Esophagus muscularis mucosa (tissue), 4 donors: ENCODE measurements at regions not wholly inside any gene's neighbourhood (a gene's known extent, or its start where the extent isn't known, plus 50 kb on each side); places are given as distances from the start of the nearest gene placed in this dataset.

Source experiments
- DNase-seq: peaks from one replicate; pipeline ENCODE4 v3.0.0-alpha.2; 2017; ENCODE audit errors: extremely low spot score
- H3K27ac ChIP-seq, 4 donors: fragments of 200-600 bp; sonication (generic); replicated peaks in 1 of 4; 1 replicate in 3 of 4; 2 replicates in 1 of 4; pipeline ENCODE4 v1.5.1; 2016 to 2019; ENCODE audit warnings: mild to moderate bottlenecking in 1 of 4
- H3K27me3 ChIP-seq, 4 donors: fragments of 200-600 bp; sonication (generic); one replicate each; pipeline versions ENCODE4 v1.5.1 to v1.6.0; 2016 to 2019
- H3K36me3 ChIP-seq, 4 donors: fragments of 200-600 bp; sonication (generic); one replicate each; pipeline ENCODE4 v1.5.1; 2016 to 2019
- H3K4me1 ChIP-seq, 4 donors: fragments of 200-600 bp; sonication (generic); one replicate each; pipeline ENCODE4 v1.5.1; 2016 to 2019
- H3K4me3 ChIP-seq, 4 donors: fragments of 200-600 bp; sonication (generic); 1 replicate in 2 of 4; 2 replicates in 2 of 4; pipeline ENCODE4 v1.5.1; 2016 to 2019; ENCODE audit warnings: mild to moderate bottlenecking in 4 of 4, moderate library complexity in 1 of 4
- H3K9me3 ChIP-seq, 4 donors: fragments of 200-600 bp; sonication (generic); 1 replicate in 3 of 4; 2 replicates in 1 of 4; pipeline ENCODE4 v1.5.1; 2016 to 2019
- CTCF ChIP-seq, 3 experiments: fragments of 200-600 bp in 2 of 3; fragments of 450-650 bp in 1 of 3; sonication (generic) in 2 of 3; IDR thresholded peaks; one replicate each; pipeline ENCODE4 v1.5.1; 2017 to 2019; ENCODE audit warnings: antibody characterized with exemption in 3 of 3, mild to moderate bottlenecking in 2 of 3, moderate library complexity in 1 of 3
- EP300 ChIP-seq: sonication (generic); formaldehyde crosslinking; IDR thresholded peaks from one replicate; pipeline ENCODE4 v1.6.1; 2017; ENCODE audit warnings: antibody characterized with exemption
- POLR2A ChIP-seq: fragments of 450-650 bp; IDR thresholded peaks from one replicate; pipeline ENCODE4 v1.6.1; 2017; ENCODE audit warnings: antibody characterized with exemption, moderate library complexity, mild to moderate bottlenecking, low read depth
- POLR2AphosphoS5 ChIP-seq, 2 donors: sonication (generic); formaldehyde crosslinking; IDR thresholded peaks; one replicate each; pipeline ENCODE4 v1.6.1; 2017; ENCODE audit warnings: antibody characterized with exemption in 2 of 2
- WGBS: methylation state at CpG from one replicate; pipeline ENCODE4 v1.1.5; 2018; 5-methylcytosine and 5-hydroxymethylcytosine counted together
- intact Hi-C: fragments of 100-400 bp; cut with DNase I; formaldehyde crosslinking; loops from one replicate; pipeline ENCODE4 v1.15.1; 2023

DNA sequence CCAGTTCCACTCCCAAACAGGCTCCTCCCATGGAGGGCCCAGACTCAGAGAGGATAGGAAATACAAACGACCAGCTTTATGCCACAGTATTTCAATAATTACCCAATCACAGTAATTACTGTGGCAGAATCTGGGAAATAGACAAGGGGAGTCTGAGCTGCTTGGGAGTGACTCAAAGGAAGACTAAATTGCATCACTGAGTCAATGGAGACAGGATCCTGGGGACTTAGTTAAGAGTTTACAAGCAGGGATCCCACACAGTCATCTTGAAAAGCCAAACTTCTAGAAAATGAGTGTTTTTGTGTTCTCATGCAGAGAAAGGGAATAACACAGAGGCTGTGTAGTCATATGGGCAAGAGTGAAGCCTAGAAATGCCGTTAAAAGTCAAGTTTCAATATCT lies 1142.1 kb downstream of the CNTNAP5 start:
- H3K27me3 ChIP-seq, result no peaks in the 10 kb centered on the region
- WGBS, result 74% methylated on average over 2 of the region's 2 CpGs
- TF ChIP-seq POLR2A, result no peak
- TF ChIP-seq POLR2AphosphoS5 (IDR thresholded peaks at IDR 0.05), result no peak
- no peak for TF ChIP-seq CTCF (IDR thresholded peaks at IDR 0.05)
- TF ChIP-seq EP300, result no peak
- intact Hi-C loops, result no loop called here
- H3K27ac ChIP-seq, result no peak overlapping the region
- H3K9me3 ChIP-seq, result no peaks in the 10 kb centered on the region
- H3K4me3 ChIP-seq, result no peak overlapping the region
- H3K4me1 ChIP-seq, result no peaks in the 10 kb centered on the region
- no peak for DNase-seq
- no peaks in the 10 kb centered on the region for H3K36me3 ChIP-seq

DNA sequence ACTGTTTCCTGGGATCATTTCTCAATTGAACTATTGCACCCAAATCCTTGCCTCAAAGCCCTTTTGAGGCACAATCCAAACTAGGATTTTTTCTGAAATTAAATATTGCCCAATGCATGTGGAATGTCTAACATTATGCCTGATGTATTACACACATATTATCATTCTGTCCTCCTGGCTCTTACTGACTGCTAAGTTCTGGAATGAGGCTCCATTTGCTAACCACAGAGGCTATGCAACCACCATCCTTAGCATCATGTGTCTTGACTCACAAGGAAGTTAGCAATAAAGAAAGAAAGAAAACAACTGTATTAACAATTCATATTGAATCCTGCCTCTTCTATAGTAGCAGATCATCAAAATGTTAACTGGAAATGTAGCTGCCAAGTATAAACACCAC lies 1142.7 kb downstream of the CNTNAP5 start:
- Histone ChIP-seq H3K4me3 (no peak overlapping the region), H3K9me3 (no peaks in the 10 kb centered on the region), H3K4me1 (no peaks in the 10 kb centered on the region), H3K27me3 (no peaks in the 10 kb centered on the region), H3K27ac (no peak overlapping the region), H3K36me3 (no peaks in the 10 kb centered on the region)
- intact Hi-C loops, result no loop called here
- TF ChIP-seq POLR2AphosphoS5 (IDR thresholded peaks at IDR 0.05) (no peak), EP300 (no peak), POLR2A (no peak), CTCF (IDR thresholded peaks at IDR 0.05) (no peak)
- DNase-seq, result no peak

DNA sequence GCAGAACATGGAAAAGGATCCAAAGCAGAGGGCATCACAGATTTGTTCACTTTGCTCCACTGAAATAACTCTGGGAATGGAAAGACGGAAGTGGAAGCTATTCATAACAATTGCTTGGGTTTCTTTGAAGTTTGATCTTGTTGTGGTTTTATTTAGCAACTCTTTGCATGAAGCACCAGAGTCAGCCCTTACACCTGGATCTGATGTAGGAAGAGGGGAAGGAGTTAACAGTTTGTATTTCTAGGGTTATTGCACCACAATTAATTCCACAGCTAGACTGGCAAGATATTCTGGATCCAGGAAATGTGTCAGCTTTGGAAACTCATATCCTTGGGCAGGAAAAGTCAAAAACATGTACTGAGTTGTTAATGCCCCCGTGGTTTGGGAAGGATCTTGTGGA lies 1143.4 kb downstream of the CNTNAP5 start:
- no peaks in the 10 kb centered on the region for H3K36me3 ChIP-seq
- H3K27ac ChIP-seq, result no peak overlapping the region
- no peak overlapping the region for H3K4me3 ChIP-seq
- intact Hi-C loops, result no loop called here
- H3K9me3 ChIP-seq, result no peaks in the 10 kb centered on the region
- H3K27me3 ChIP-seq, result no peaks in the 10 kb centered on the region
- H3K4me1 ChIP-seq, result no peaks in the 10 kb centered on the region
- no peak for DNase-seq
- TF ChIP-seq EP300 (no peak), POLR2A (no peak), CTCF (IDR thresholded peaks at IDR 0.05) (no peak), POLR2AphosphoS5 (IDR thresholded peaks at IDR 0.05) (no peak)
- WGBS, result 76% methylated on average over 2 of the region's 2 CpGs

DNA sequence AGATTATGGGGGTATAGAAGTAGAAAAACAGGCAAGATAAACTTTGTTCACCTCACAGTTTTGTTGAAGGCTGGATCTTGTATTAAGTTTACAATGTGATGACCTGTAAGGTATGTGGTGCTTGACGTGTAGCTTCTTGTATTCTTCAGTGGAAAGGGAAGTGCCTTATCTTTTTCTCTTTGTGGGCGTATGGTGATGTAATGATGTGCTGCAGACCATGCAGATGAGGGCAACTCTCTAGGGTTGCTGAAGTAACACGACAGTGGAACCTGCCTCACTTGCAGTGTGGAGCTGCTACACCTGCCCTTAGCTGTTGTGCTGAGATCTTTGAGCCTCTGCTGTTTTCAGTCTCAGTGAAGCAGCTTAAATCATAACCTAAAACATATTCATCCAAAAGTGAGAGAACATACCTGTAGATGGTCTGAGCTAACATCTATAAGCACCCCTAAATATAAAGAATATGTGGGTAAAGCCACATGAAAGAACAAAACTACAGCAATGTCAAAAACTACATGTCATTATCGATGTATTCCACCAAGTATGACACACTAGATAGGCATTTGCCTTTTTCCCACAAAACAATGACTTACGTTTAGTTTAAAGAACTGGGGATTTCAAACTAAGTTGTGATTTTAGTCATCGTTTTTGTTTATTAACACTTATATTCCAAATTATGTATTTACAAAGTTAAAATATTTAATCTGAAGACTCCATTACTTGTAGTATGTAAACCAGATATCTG lies 1144.1 kb downstream of the CNTNAP5 start:
- Histone ChIP-seq H3K9me3 (no peaks in the 10 kb centered on the region), H3K27ac (no peak overlapping the region), H3K27me3 (no peaks in the 10 kb centered on the region), H3K4me1 (no peaks in the 10 kb centered on the region), H3K4me3 (no peak overlapping the region), H3K36me3 (no peaks in the 10 kb centered on the region)
- no peak for TF ChIP-seq CTCF (IDR thresholded peaks at IDR 0.05)
- intact Hi-C loops, result no loop called here
- WGBS, result 72% methylated on average over 6 of the region's 6 CpGs
- no peak for DNase-seq

DNA sequence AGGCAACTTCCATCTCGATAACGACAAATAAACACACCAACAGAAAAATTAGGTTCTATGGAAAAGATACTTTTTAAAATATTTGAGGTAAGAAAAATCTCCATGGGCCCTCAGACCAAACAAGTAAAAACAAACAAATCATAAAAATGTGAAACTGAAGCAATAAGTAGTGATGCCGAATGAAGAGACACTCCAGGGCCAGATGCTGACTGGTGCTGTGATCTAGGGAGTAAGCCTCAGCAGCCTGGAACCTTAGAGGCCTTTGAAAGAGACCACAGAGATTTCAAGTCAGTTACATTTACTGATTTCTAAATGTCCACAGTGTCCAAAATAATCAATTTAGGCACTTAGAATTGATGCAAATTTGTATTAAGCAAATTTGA lies 1144.7 kb downstream of the CNTNAP5 start:
- no peaks in the 10 kb centered on the region for H3K4me1 ChIP-seq
- no peak overlapping the region for H3K27ac ChIP-seq
- intact Hi-C loops, result no loop called here
- DNase-seq, result no peak
- WGBS, result 92% methylated on average over 3 of the region's 3 CpGs
- H3K27me3 ChIP-seq, result no peaks in the 10 kb centered on the region
- H3K36me3 ChIP-seq, result no peaks in the 10 kb centered on the region
- no peak for TF ChIP-seq POLR2AphosphoS5 (IDR thresholded peaks at IDR 0.05)
- no peak for TF ChIP-seq CTCF (IDR thresholded peaks at IDR 0.05)
- TF ChIP-seq EP300, result no peak
- no peak for TF ChIP-seq POLR2A
- no peak overlapping the region for H3K4me3 ChIP-seq
- no peaks in the 10 kb centered on the region for H3K9me3 ChIP-seq
